Esophagus squamous epithelium (tissue), 5 donors: ENCODE measurements at regions not wholly inside any gene's neighbourhood (a gene's known extent, or its start where the extent isn't known, plus 50 kb on each side); places are given as distances from the start of the nearest gene placed in this dataset.

Source experiments
- DNase-seq: peaks from one replicate; lab custom pipeline; 2025; lab: John Stamatoyannopoulos, UW
- H3K27ac ChIP-seq, 4 donors: fragments of 200-600 bp; sonication (generic); one replicate each; pipeline ENCODE4 v1.5.1; 2016 to 2019; ENCODE audit warnings: mild to moderate bottlenecking in 1 of 4
- H3K27me3 ChIP-seq, 4 donors: fragments of 200-600 bp; sonication (generic); 1 replicate in 3 of 4; 2 replicates in 1 of 4; pipeline versions ENCODE4 v1.5.1 to v1.6.0; 2017 to 2021; ENCODE audit warnings: antibody characterized with exemption in 1 of 4
- H3K36me3 ChIP-seq, 3 donors: fragments of 200-600 bp; sonication (generic); one replicate each; pipeline ENCODE4 v1.5.1; 2016 to 2019
- H3K4me1 ChIP-seq, 3 donors: fragments of 200-600 bp; sonication (generic); one replicate each; pipeline ENCODE4 v1.5.1; 2017 to 2019
- H3K4me3 ChIP-seq, 4 donors: fragments of 200-600 bp; sonication (generic); 1 replicate in 3 of 4; 2 replicates in 1 of 4; pipeline ENCODE4 v1.5.1; 2016 to 2019; ENCODE audit warnings: mild to moderate bottlenecking in 2 of 4, moderate library complexity in 1 of 4
- H3K9me3 ChIP-seq, 3 donors: fragments of 200-600 bp; sonication (generic); one replicate each; pipeline ENCODE4 v1.5.1; 2016 to 2019
- CTCF ChIP-seq, 6 experiments: fragments of 450-650 bp in 4 of 6; fragments of 200-600 bp in 2 of 6; sonication (generic) in 2 of 6; IDR thresholded peaks; one replicate each; pipeline ENCODE4 v1.5.1; 2016 to 2019; ENCODE audit warnings: antibody characterized with exemption in 6 of 6, mild to moderate bottlenecking in 4 of 6, moderate library complexity in 4 of 6
- POLR2A ChIP-seq, 4 donors: fragments of 450-650 bp; IDR thresholded peaks; one replicate each; pipeline ENCODE4 v1.6.1; 2017; ENCODE audit warnings: antibody characterized with exemption in 4 of 4, mild to moderate bottlenecking in 4 of 4, moderate library complexity in 3 of 4
- WGBS, 2 donors: methylation state at CpG; one replicate each; pipeline ENCODE4 v1.1.5; 2018; 5-methylcytosine and 5-hydroxymethylcytosine counted together
- intact Hi-C: fragments of 100-400 bp; cut with DNase I; formaldehyde crosslinking; loops from one replicate; pipeline ENCODE4 v1.15.0; 2022
- donor health status: DM: yes; HTN: yes; CAD: no.

GRCh38 chr9:90020276-90020871 lies 415.6 kb downstream of the GADD45G start:
- WGBS, 2 donors = 35 to 44% methylated on average over 7 of the region's 7 CpGs
- intact Hi-C loops = no loop called here
- no peak for TF ChIP-seq CTCF (IDR thresholded peaks at IDR 0.05)
- no peak for TF ChIP-seq POLR2A (IDR thresholded peaks at IDR 0.05)
- Histone ChIP-seq H3K4me3 (no peak overlapping the region), H3K27ac (no peak overlapping the region), H3K9me3 (peaks cover 0 to 8% (median 0%) of the 10 kb centered on the region in 3 donors), H3K36me3 (no peaks in the 10 kb centered on the region), H3K4me1 (peaks cover under 1 to 21% (median 5%) of the 10 kb centered on the region in 3 donors), H3K27me3 (peaks cover 0 to 45% (median 0%) of the 10 kb centered on the region in 4 donors)
- DNase-seq = no peak

GRCh38 chr9:90021216-90021906 lies 416.5 kb downstream of the GADD45G start:
- no peak for TF ChIP-seq POLR2A (IDR thresholded peaks at IDR 0.05)
- TF ChIP-seq CTCF (IDR thresholded peaks at IDR 0.05) = no peak
- 88 to 94% methylated on average over 9 to 14 of the region's 14 CpGs for whole genome bisulfite sequencing, 2 donors
- intact Hi-C loops = no loop called here

GRCh38 chr9:90022474-90022873 lies 417.7 kb downstream of the GADD45G start:
- Histone ChIP-seq H3K36me3 (no peaks in the 10 kb centered on the region), H3K4me3 (no peak overlapping the region), H3K9me3 (peaks cover 0 to 8% (median 0%) of the 10 kb centered on the region in 3 donors), H3K27ac (no peak overlapping the region), H3K27me3 (peaks cover 0 to 34% (median 0%) of the 10 kb centered on the region in 4 donors), H3K4me1 (peaks cover 3 to 26% (median 4%) of the 10 kb centered on the region in 3 donors)
- DNase-seq = no peak
- intact Hi-C loops = no loop called here
- TF ChIP-seq CTCF (IDR thresholded peaks at IDR 0.05) = peak in 1 of 6 experiments; percentile 16
- no peak for TF ChIP-seq POLR2A (IDR thresholded peaks at IDR 0.05)
- WGBS, 2 donors = 75 to 78% methylated on average over 3 of the region's 3 CpGs

More at GRCh38 chr9:90021216-90021906, 416.5 kb downstream of the GADD45G start:
- Histone ChIP-seq H3K36me3 (no peaks in the 10 kb centered on the region), H3K4me1 (peaks cover 3 to 26% (median 4%) of the 10 kb centered on the region in 3 donors), H3K27ac (no peak overlapping the region), H3K27me3 (peaks cover 0 to 42% (median 0%) of the 10 kb centered on the region in 4 donors), H3K9me3 (peaks cover 0 to 8% (median 0%) of the 10 kb centered on the region in 3 donors), H3K4me3 (no peak overlapping the region)
- no peak for DNase-seq

- no peak for TF ChIP-seq POLR2A (IDR thresholded peaks at IDR 0.05)
- H3K27ac ChIP-seq = no peak overlapping the region
- H3K4me1 ChIP-seq = peaks cover 3 to 26% (median 4%) of the 10 kb centered on the region in 3 donors
- no peaks in the 10 kb centered on the region for H3K36me3 ChIP-seq
- intact Hi-C loops = no loop called here
- H3K27me3 ChIP-seq = peaks cover 0 to 21% (median 0%) of the 10 kb centered on the region in 4 donors
- H3K9me3 ChIP-seq = peaks cover 0 to 8% (median 0%) of the 10 kb centered on the region in 3 donors
- no peak overlapping the region for H3K4me3 ChIP-seq
- DNase-seq = no peak
- 61 to 62% methylated on average over 5 of the region's 5 CpGs for WGBS, 2 donors
These were observed 419.0 kb downstream of the GADD45G start for GRCh38 chr9:90023861-90024260.

- Histone ChIP-seq H3K9me3 (peaks cover 0 to 8% (median 0%) of the 10 kb centered on the region in 3 donors), H3K27me3 (peaks cover 0 to 16% (median 0%) of the 10 kb centered on the region in 4 donors), H3K4me1 (peaks cover 3 to 26% (median 4%) of the 10 kb centered on the region in 3 donors), H3K36me3 (no peaks in the 10 kb centered on the region), H3K4me3 (no peak overlapping the region), H3K27ac (no peak overlapping the region)
- no peak for TF ChIP-seq POLR2A (IDR thresholded peaks at IDR 0.05)
- no peak for TF ChIP-seq CTCF (IDR thresholded peaks at IDR 0.05)
- intact Hi-C loops = no loop called here
- WGBS, 2 donors = 52 to 73% methylated on average over 3 of the region's 3 CpGs
- DNase-seq = no peak
These were observed 419.6 kb downstream of the GADD45G start for GRCh38 chr9:90024409-90024808.
